PC-9 (cell line): ENCODE measurements at regions not wholly inside any gene's neighbourhood (a gene's known extent, or its start where the extent isn't known, plus 50 kb on each side); places are given as distances from the start of the nearest gene placed in this dataset.

Experiments used
- BruUV-seq: library from RNA; stranded (reverse); fragments of 400-500 nt; replicated peaks from 2 replicates; lab custom pipeline; 2021; lab: Mats Ljungman, UMichigan
- CTCF ChIA-PET: fragments of 300-600 bp; sonication (Branson Sonifier 250); formaldehyde crosslinking; loops from one replicate; lab custom pipeline; 2022; ENCODE audit warnings: antibody characterized with exemption; lab: Charles Lee
- POLR2A ChIA-PET: fragments of 300-600 bp; sonication (Branson Sonifier 250); formaldehyde crosslinking; loops from one replicate; lab custom pipeline; 2022; ENCODE audit warnings: antibody characterized with exemption; ENCODE audit not compliant: unreplicated experiment; lab: Charles Lee
- DNase-seq, 2 experiments: peaks; one replicate each; pipeline versions ENCODE4 v3.0.0 to v3.0.0-alpha.2; 2015 to 2022; ENCODE audit warnings: mixed read lengths in 1 of 2
- H2AFZ ChIP-seq: fragments of 200-600 bp; sonication (generic); 2 replicates; pipeline ENCODE4 v1.8.1; 2017; ENCODE audit warnings: antibody characterized with exemption
- H3F3A ChIP-seq: fragments of 200-600 bp; sonication (generic); 2 replicates; pipeline ENCODE4 v1.8.1; 2017; ENCODE audit warnings: antibody characterized with exemption, mild to moderate bottlenecking, low read depth; ENCODE audit not compliant: insufficient read depth
- H3K27ac ChIP-seq: fragments of 200-600 bp; sonication (generic); 2 replicates; pipeline ENCODE4 v1.6.1; 2016; ENCODE audit warnings: mixed run types
- H3K27me3 ChIP-seq: fragments of 200-600 bp; sonication (generic); 2 replicates; pipeline ENCODE4 v1.6.1; 2016; ENCODE audit warnings: low read depth, mixed run types; ENCODE audit not compliant: insufficient read depth
- H3K36me3 ChIP-seq: fragments of 200-600 bp; sonication (generic); 2 replicates; pipeline ENCODE4 v1.6.1; 2016; ENCODE audit warnings: low read depth, mixed run types
- H3K4me1 ChIP-seq: fragments of 200-600 bp; sonication (generic); replicated peaks from 2 replicates; pipeline ENCODE4 v1.6.1; 2016; ENCODE audit warnings: mixed run types; ENCODE audit not compliant: insufficient read depth
- H3K4me2 ChIP-seq: fragments of 200-600 bp; sonication (generic); 2 replicates; pipeline ENCODE4 v1.6.1; 2017; ENCODE audit warnings: mixed run types
- H3K4me3 ChIP-seq: fragments of 200-600 bp; sonication (generic); 2 replicates; pipeline ENCODE4 v1.6.1; 2016; ENCODE audit warnings: mixed run types
- H3K79me2 ChIP-seq: fragments of 200-600 bp; sonication (generic); 2 replicates; pipeline ENCODE4 v1.6.1; 2017; ENCODE audit warnings: low read depth, mixed run types
- H3K9me2 ChIP-seq: fragments of 200-600 bp; sonication (generic); 2 replicates; pipeline ENCODE4 v1.8.1; 2017; ENCODE audit warnings: mild to moderate bottlenecking; ENCODE audit not compliant: insufficient read depth
- H3K9me3 ChIP-seq: fragments of 200-600 bp; sonication (generic); 2 replicates; pipeline ENCODE4 v1.8.1; 2016; ENCODE audit warnings: low read depth; ENCODE audit not compliant: insufficient read depth
- H4K20me1 ChIP-seq: fragments of 200-600 bp; sonication (generic); 2 replicates; pipeline ENCODE4 v1.8.1; 2017; ENCODE audit not compliant: insufficient read depth
- EZH2 ChIP-seq: fragments of 200-600 bp; sonication (generic); IDR thresholded peaks from 2 replicates; pipeline ENCODE4 v1.8.0; 2017; ENCODE audit warnings: antibody characterized with exemption, low read depth
- intact Hi-C: fragments of 100-400 bp; cut with micrococcal nuclease; formaldehyde crosslinking; loops from one replicate; pipeline ENCODE4 v1.10.0; 2022; ENCODE audit not compliant: unreplicated experiment
- TF ChIP-seq, protein P1 (sequence below): fragments of 200-600 bp; sonication (generic); conservative IDR thresholded peaks from 2 replicates; pipeline ENCODE4 v1.6.1; 2017; ENCODE audit warnings: mixed run types, antibody characterized with exemption, mild to moderate bottlenecking, moderate library complexity

- Histone ChIP-seq H3K4me3 (no peak overlapping the region), H3K27ac (no peak overlapping the region), H3F3A (no peaks in the 10 kb centered on the region), H3K4me2 (no peak overlapping the region), H3K79me2 (no peaks in the 10 kb centered on the region), H3K9me2 (no peaks in the 10 kb centered on the region), H3K27me3 (peaks cover 8% of the 10 kb centered on the region; the same call in 1 of the 2 replicates), H3K36me3 (no peaks in the 10 kb centered on the region), H3K9me3 (no peaks in the 10 kb centered on the region), H3K4me1 (no peaks in the 10 kb centered on the region), H4K20me1 (no peaks in the 10 kb centered on the region), H2AFZ (no peak overlapping the region)
- CTCF ChIA-PET, result no interaction called here
- TF ChIP-seq, protein P1, sequence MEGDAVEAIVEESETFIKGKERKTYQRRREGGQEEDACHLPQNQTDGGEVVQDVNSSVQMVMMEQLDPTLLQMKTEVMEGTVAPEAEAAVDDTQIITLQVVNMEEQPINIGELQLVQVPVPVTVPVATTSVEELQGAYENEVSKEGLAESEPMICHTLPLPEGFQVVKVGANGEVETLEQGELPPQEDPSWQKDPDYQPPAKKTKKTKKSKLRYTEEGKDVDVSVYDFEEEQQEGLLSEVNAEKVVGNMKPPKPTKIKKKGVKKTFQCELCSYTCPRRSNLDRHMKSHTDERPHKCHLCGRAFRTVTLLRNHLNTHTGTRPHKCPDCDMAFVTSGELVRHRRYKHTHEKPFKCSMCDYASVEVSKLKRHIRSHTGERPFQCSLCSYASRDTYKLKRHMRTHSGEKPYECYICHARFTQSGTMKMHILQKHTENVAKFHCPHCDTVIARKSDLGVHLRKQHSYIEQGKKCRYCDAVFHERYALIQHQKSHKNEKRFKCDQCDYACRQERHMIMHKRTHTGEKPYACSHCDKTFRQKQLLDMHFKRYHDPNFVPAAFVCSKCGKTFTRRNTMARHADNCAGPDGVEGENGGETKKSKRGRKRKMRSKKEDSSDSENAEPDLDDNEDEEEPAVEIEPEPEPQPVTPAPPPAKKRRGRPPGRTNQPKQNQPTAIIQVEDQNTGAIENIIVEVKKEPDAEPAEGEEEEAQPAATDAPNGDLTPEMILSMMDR, result no peak
- BruUV-seq, result no TSS peak
- no peak for DNase-seq
- intact Hi-C loops, result no loop called here
- POLR2A ChIA-PET, result no interaction called here
Measured at GRCh38 chr9:20291201-20291600, 331.1 kb downstream of the MLLT3 start.

GRCh38 chr9:20290257-20290656 is 332.0 kb downstream of the MLLT3 start:
- H3K27me3 ChIP-seq, result peaks cover 8% of the 10 kb centered on the region; the same call in 1 of the 2 replicates
- ChIA-PET CTCF (no interaction called here), POLR2A (no interaction called here)
- no peak overlapping the region for H3K27ac ChIP-seq
- H3K4me2 ChIP-seq, result no peak overlapping the region
- DNase-seq, result no peak
- intact Hi-C loops, result no loop called here
- BruUV-seq, result no TSS peak
- H4K20me1 ChIP-seq, result no peaks in the 10 kb centered on the region
- H3K36me3 ChIP-seq, result no peaks in the 10 kb centered on the region
- no peaks in the 10 kb centered on the region for H3K79me2 ChIP-seq
- H3K9me2 ChIP-seq, result no peaks in the 10 kb centered on the region
- no peak for TF ChIP-seq EZH2
- H2AFZ ChIP-seq, result no peak overlapping the region
- H3K4me3 ChIP-seq, result no peak overlapping the region
- no peaks in the 10 kb centered on the region for H3K9me3 ChIP-seq
- H3K4me1 ChIP-seq, result no peaks in the 10 kb centered on the region
- H3F3A ChIP-seq, result no peaks in the 10 kb centered on the region

GRCh38 chr9:20289423-20290010 is 332.8 kb downstream of the MLLT3 start:
- Histone ChIP-seq H2AFZ (no peak overlapping the region), H4K20me1 (no peaks in the 10 kb centered on the region), H3K79me2 (no peaks in the 10 kb centered on the region), H3K27ac (no peak overlapping the region), H3K4me2 (no peak overlapping the region), H3K36me3 (no peaks in the 10 kb centered on the region), H3K27me3 (peaks cover 8% of the 10 kb centered on the region; the same call in 1 of the 2 replicates), H3K9me2 (no peaks in the 10 kb centered on the region), H3K4me3 (no peak overlapping the region), H3K9me3 (no peaks in the 10 kb centered on the region), H3K4me1 (no peaks in the 10 kb centered on the region), H3F3A (no peaks in the 10 kb centered on the region)
- no peak for DNase-seq
- BruUV-seq, result no TSS peak
- intact Hi-C loops, result no loop called here
- no peak for TF ChIP-seq EZH2
- TF ChIP-seq, protein P1, result no peak
- CTCF ChIA-PET, result no interaction called here
- POLR2A ChIA-PET, result no interaction called here

DNA sequence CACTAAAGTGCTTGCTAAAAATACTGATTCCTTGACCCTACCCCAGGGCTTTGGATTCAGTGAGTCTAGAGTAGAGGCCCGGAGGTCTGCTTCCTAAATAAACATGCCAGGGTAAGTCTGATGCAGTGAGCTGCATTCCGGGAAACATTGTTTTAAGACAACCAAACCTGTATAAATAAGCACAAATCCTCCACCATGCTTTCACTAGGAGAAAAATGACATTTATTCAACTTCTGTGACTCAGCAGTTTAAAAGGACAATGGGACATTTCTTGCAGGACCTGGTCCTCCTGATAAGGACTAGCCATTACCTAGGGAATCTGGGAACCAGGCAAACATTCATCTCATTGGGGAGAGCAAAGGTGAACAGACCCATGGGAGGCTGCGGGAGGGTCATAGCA is 335.3 kb downstream of the MLLT3 start:
- Histone ChIP-seq H3F3A (no peaks in the 10 kb centered on the region), H3K4me3 (no peak overlapping the region), H3K9me2 (no peaks in the 10 kb centered on the region), H3K36me3 (no peaks in the 10 kb centered on the region), H3K4me1 (no peaks in the 10 kb centered on the region), H3K27me3 (peaks cover 8% of the 10 kb centered on the region; the same call in 1 of the 2 replicates), H3K9me3 (no peaks in the 10 kb centered on the region), H4K20me1 (no peaks in the 10 kb centered on the region), H3K27ac (no peak overlapping the region), H2AFZ (no peak overlapping the region), H3K4me2 (no peak overlapping the region), H3K79me2 (no peaks in the 10 kb centered on the region)
- CTCF ChIA-PET, result no interaction called here
- POLR2A ChIA-PET, result no interaction called here
- no peak for TF ChIP-seq EZH2
- TF ChIP-seq, protein P1, result no peak
- no TSS peak for BruUV-seq
- no peak for DNase-seq
- intact Hi-C loops, result no loop called here
